Hindlimb muscle (tissue), 1 donor: ENCODE measurements at regions not wholly inside any gene's neighbourhood (a gene's known extent, or its start where the extent isn't known, plus 50 kb on each side); places are given as distances from the start of the nearest gene placed in this dataset.

Experiments
- DNase-seq: peaks from one replicate; pipeline ENCODE4 v3.0.0-alpha.2; 2013

GRCh38 chr1:239802275-239802674 is 289.4 kb upstream of the FMN2 start:
- DNase-seq = no peak

- no peak for DNase-seq
These were observed 287.9 kb upstream of the FMN2 start for GRCh38 chr1:239803781-239804180.

DNA sequence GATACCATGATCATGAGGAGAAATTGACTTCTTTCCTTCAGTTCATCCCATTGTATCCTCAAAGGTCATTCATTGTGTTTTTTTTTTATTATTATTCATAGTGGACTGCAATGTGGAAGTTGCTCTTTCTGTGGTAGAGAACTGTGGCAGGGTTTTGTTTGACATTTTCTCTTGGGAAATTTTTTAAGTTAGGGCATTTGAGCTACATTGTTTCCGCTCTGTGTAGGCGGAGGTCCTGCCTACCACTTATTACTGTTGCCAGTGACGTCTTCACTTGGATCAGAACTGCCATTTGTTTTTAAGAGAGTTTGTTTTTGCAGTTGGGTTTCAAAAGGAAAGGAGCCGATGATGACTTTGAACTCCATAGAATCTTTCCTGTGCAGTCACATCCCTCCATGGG is 287.4 kb upstream of the FMN2 start:
- no peak for DNase-seq

GRCh38 chr1:239805042-239805441 is 286.6 kb upstream of the FMN2 start:
- no peak for DNase-seq

DNA sequence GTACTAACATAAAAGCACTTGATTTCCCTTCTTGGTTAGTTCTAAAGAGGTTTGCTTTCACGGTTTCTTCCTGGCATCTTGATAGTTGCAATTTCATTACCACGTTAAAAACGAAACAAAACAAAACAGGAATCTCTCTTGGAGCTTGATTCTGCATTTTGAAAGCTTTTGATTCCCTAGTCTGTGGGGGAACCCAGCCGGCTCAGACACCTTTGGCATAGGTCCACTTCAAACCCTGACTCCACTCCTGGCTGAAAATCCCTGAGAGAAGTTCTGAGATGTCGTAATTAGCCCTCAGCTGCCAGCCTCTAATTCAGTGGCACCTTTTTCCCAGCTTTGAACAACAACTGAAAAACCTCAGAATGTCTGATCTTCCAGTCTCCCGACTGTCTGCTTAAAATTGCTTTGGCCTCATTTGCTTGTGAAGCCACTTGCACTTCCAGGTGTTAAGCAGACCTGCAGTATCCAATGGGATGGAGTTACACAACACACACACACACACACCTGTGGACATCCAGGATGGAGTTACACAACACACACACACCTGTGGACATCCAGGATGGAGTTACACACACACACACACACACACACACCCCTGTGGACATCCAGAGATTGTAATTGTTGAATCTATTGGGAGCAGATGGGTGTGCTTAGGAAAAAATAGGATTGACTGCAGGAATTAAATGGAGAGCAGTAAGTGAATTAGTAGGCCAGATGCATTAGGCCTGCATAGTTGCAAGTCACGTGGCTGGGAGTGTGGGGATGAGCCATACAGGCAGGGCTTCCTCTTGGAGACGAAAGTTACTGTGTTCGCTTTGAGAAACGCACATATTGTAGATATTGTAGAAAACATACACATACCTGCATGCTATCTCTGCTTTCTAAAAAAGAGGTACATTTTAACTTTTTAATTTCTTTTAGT is 285.6 kb upstream of the FMN2 start:
- DNase-seq = no peak

DNA sequence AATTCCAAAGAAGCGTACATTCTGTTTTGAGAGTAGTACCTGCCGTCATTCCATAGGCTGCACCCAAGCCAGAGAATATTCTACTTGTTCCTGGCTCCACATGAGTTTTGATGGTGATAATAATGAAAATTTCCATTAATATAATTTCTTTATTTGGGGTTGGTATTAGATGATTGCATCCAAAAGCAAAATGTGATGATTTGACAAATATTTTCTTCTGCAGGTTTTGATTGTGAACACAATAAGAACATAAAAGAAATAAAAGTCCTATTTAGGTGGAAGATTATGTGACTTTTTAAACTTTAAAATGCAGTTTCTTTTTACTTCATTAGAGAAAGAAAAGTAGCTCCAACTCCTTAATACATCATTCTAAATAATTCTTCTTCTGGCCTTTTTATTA is 284.8 kb upstream of the FMN2 start:
- no peak for DNase-seq

- peak; percentile 69 for DNase-seq
These were observed 284.3 kb upstream of the FMN2 start for GRCh38 chr1:239807361-239807760.

GRCh38 chr1:239810061-239810481 is 281.6 kb upstream of the FMN2 start:
- DNase-seq = no peak

DNA sequence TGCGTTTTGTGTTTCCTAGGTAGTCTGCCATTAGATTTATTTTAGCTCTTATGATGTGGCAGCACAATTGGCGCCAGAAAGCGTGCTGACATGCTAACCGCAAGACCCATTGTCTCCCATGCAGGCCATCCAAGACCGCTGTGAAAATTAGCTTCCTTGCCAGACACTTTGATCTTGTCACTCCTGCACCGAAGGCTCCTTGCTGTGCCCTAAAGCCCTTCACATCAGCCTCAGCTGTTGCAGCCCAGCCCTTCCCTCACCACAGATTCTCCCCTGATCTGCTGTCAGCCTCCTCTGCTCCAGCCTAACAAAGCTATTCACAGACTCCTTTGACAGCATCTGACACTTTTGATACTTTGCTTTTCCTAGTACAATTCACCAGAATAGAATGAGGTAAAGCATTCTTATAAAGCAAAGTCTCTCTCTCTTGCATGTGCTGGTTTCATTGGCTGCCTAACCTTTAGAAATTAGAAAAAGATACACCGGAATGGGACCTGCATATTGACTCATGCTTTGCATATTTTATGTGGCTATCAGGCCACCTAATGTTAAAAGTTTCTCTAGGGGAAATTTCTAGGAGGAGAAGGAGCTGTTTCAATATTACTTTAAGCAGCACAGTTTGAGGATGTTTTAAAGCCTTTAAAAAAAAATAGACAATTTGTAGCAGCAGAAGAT is 280.3 kb upstream of the FMN2 start:
- DNase-seq = no peak

DNA sequence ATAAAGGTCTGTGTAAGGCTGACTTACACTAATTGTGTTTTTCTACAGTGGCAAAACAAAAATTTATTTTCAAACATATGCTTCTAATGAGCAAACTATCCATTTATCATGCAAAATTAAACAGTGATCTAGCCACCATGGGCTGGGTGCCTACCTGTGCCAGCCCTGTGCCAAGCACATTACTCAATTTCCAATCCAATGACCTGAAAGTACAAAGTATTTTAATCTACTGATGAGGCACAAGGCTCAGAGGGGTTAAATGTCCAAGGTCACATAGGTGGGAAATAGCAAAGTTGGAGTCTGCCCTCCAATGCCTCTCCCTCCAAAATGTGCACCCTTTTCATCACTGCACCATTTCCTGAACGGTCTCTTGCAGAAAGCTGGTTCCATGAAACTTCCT is 279.1 kb upstream of the FMN2 start:
- no peak for DNase-seq

- no peak for DNase-seq
These were observed 277.3 kb upstream of the FMN2 start for GRCh38 chr1:239814306-239814881.

DNA sequence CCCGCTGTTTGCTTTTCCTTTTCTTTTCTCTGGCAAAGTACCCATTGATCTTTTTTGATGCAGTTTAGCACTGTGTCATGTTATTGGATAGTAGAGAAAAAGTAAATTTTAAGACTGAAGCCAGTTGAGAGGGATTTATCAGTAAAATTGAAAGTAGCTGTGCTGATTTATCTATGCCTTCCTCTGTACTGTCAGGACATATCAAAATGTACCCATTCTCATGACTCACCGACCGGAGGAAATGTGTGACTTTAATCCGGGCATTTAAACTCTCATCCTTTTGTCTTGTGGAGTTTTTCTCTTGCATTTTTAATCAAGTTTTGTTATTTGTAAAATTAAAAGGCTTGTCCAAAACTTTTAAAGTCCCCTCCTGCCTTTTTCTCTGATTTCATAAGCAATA is 276.6 kb upstream of the FMN2 start:
- no peak for DNase-seq

DNA sequence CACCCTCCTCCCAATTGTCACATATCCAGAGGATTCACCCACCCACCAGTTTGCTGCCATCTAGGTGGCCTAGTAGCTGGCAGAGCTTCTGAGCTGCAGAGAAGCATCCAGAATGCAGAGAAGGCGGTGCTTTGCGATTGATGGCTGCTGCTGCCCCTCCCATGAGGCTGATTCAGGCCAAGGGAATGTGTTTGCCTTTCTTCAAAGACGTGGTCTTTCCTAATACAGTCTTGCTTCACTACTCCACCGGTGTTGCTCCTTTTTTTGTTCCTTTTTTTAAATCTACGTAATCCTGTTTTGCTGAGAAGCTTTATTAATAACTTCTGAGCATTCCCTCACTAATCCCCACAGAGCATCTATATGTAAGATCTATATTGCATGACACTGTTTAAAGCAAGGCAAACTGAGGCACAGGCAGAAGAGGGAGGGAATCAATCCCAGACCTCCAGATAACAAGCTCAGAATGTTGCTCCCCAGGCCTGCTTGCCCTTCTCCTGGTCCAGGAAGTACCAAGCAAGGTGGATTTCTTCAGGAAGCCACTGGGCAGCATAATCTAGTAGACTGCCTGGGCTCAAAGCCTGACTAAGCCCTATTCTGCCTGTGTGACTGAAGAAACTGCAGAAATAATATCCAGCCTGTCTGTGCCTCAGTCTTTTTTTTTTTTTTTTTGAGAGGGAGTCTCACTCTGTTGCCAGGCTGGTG is 275.5 kb upstream of the FMN2 start:
- DNase-seq = no peak

DNA sequence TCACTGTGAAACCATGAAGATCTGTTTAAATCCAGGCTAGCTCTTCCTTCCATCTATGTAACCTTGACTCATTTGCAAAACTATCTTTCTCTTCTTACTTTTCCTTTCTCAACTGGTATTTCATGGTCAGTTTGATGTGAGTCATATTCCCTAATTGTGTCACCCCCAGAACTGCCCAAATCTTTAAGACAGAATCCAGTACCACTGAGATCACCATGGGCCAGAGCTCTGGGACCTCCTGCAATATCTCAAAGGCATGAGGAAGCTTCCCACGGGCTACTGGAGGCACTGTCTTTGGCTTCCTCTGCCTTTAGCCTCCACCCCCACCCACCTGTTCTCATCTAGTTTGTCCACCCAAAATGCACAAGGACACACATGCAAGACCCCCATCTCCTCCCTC is 274.4 kb upstream of the FMN2 start:
- DNase-seq = no peak

DNA sequence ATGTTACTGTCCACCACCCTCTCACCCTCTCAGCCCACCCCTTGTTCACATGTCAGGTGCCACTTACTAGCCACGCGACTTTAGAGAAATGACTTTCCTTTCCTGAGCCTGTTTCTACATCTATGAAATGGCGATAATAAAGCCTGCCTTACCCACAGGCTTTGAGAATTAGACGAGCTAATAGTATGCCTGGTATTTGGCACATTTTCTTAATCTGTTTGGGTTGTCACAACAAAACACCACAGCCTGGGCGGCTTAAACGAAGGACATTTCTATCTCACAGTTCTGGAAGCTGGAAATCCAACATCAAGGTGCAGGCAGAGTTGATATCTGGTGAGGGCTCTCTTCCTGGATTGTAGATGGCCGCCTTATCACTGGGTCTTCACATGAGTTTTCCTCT is 273.9 kb upstream of the FMN2 start:
- DNase-seq = no peak

DNA sequence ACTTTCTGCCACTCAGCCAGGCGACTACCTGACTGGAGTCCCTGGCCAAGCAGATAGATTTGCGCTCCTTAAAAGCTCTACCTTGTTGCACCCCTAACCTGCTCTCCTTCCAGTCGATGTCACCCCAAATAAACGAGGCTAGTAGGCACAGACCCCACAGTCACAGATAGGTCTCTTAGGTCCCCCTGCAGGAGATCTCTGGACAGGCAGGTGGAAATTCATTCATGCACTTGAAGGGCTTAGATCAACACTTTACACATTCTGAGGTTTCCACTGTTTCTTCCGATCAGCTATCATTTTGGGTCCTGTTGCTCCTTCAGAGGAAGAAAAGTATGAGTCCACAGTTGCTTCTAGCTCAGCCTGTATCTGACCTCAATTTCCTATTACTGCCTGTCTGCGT is 272.6 kb upstream of the FMN2 start:
- DNase-seq = no peak

GRCh38 chr1:239819756-239820250 is 271.9 kb upstream of the FMN2 start:
- DNase-seq = no peak

- no peak for DNase-seq
These were observed 267.8 kb upstream of the FMN2 start for GRCh38 chr1:239823852-239824251.

- no peak for DNase-seq
These were observed 265.5 kb upstream of the FMN2 start for GRCh38 chr1:239826211-239826610.

DNA sequence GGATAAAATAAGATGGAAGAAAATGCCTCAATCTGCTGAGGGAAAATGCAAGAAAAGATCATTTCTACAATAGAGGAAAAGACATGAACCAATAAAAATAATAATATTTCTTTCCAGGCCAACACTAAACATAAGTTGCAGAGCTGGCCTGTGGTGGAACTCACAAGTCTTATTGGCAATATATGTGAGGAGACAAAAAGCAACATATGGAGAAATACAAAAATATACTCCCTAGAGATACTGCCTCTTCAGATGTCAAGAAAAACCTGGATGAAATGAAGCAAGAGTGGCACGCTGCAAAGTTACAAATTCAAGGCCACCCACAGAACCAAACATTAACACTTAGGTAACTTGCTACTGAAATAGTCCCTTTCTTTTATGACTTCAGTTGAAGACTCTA is 264.9 kb upstream of the FMN2 start:
- DNase-seq = no peak

GRCh38 chr1:239829535-239829934 is 262.1 kb upstream of the FMN2 start:
- DNase-seq = no peak

DNA sequence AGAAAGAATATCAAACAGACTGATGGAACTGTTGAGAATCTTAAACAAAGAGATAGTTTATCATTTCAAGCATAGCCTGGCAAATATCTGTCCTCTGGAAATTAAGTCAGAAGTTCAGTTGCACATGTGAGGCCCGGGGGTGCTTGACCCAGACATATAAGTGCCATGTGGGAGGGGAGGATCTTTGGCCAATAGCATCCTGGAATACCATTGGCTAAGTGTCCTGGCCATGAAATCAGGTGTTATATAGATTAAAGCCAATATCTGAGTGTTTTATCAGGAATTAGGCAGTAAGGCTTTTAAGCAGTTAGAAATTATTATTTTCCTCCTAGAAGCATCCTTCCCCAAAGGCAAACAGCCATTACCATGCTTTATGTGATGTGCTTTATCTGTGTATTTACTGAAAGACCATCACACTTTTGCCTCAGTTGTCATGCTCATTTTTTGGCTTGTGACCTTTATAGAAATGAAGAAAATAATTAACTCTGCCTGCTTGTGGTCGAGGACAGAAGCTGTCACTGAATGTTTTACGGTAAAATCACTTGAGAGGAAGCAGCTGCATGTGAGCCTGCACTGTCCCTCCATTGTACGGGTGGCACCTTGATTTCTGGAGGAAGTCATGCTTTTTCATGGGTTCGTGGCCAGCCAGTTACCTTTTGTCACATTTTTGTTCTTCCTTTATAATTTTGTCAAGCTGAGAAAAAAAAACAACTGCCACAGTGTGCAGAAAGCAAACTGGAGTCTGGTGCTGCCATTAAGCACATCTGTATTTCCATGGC is 259.9 kb upstream of the FMN2 start:
- no peak for DNase-seq
